ENCODE measurements at regions not wholly inside any gene's neighbourhood (a gene's known extent, or its start where the extent isn't known, plus 50 kb on each side); places are given as distances from the start of the nearest gene placed in this dataset.

- TF ChIP-seq TAF1 (IDR thresholded peaks at IDR 0.05; ENCODE audit: low read depth, low read length) (no peak), CTCF (IDR thresholded peaks at IDR 0.05; ENCODE audit: control extremely low read depth in 1 of 3, insufficient read depth in 1 of 3, low read depth in 1 of 3, low read length in 3 of 3) (no peak), CREB1 (IDR thresholded peaks at IDR 0.05) (no peak), POLR2AphosphoS5 (IDR thresholded peaks at IDR 0.05; ENCODE audit: low read depth, low read length) (no peak), E2F6 (IDR thresholded peaks at IDR 0.05) (no peak), BACH1 (IDR thresholded peaks at IDR 0.05; ENCODE audit: low read length) (no peak), RBBP5 (IDR thresholded peaks at IDR 0.05; ENCODE audit: borderline replicate concordance, low read depth, low read length) (no peak), USF2 (IDR thresholded peaks at IDR 0.05; ENCODE audit: low read length) (no peak), MAFK (IDR thresholded peaks at IDR 0.05; ENCODE audit: low read depth, low read length) (no peak), FOSL1 (IDR thresholded peaks at IDR 0.05; ENCODE audit: insufficient read depth, low read depth, low read length) (no peak), SRF (IDR thresholded peaks at IDR 0.05; ENCODE audit: low read depth, low read length) (no peak), SUZ12 (IDR thresholded peaks at IDR 0.05; ENCODE audit: low read length) (no peak), MAX (IDR thresholded peaks at IDR 0.05) (no peak)
Measured at GRCh38 chr13:67966065-67966464, 735.9 kb upstream of the PCDH9 start.

Data from H1 (cell line).